ENCODE measurements at regions not wholly inside any gene's neighbourhood (a gene's known extent, or its start where the extent isn't known, plus 50 kb on each side); places are given as distances from the start of the nearest gene placed in this dataset.

- in situ Hi-C loops (cut with HindIII; ENCODE audit: low sequenced_read_pairs): no loop called here
These were observed 51.8 kb upstream of the ANKRD34C start for GRCh38 chr15:79230766-79231165.

- in situ Hi-C loops (cut with HindIII; ENCODE audit: low sequenced_read_pairs): no loop called here
These were observed 59.7 kb upstream of the ANKRD34C start for GRCh38 chr15:79222808-79223207.

- in situ Hi-C loops (cut with HindIII; ENCODE audit: low sequenced_read_pairs): no loop called here
These were observed 60.8 kb upstream of the ANKRD34C start for GRCh38 chr15:79221696-79222095.

GRCh38 chr15:79219393-79220056, 63.0 kb upstream of the ANKRD34C start:
- in situ Hi-C loops (cut with HindIII; ENCODE audit: low sequenced_read_pairs): no loop called here

GRCh38 chr15:79218588-79219200, 63.8 kb upstream of the ANKRD34C start:
- in situ Hi-C loops (cut with HindIII; ENCODE audit: low sequenced_read_pairs): no loop called here

- in situ Hi-C loops (cut with HindIII; ENCODE audit: low sequenced_read_pairs): no loop called here
These were observed 68.9 kb upstream of the ANKRD34C start for GRCh38 chr15:79213650-79214049.

GRCh38 chr15:79212589-79213157, 69.8 kb upstream of the ANKRD34C start:
- in situ Hi-C loops (cut with HindIII; ENCODE audit: low sequenced_read_pairs): no loop called here

GRCh38 chr15:79211481-79211880, 71.0 kb upstream of the ANKRD34C start:
- in situ Hi-C loops (cut with HindIII; ENCODE audit: low sequenced_read_pairs): no loop called here

- in situ Hi-C loops (cut with HindIII; ENCODE audit: low sequenced_read_pairs): no loop called here
These were observed 72.8 kb upstream of the ANKRD34C start for GRCh38 chr15:79209690-79210089.

GRCh38 chr15:79209116-79209515, 73.4 kb upstream of the ANKRD34C start:
- in situ Hi-C loops (cut with HindIII; ENCODE audit: low sequenced_read_pairs): no loop called here

- in situ Hi-C loops (cut with HindIII; ENCODE audit: low sequenced_read_pairs): no loop called here
These were observed 74.3 kb upstream of the ANKRD34C start for GRCh38 chr15:79208179-79208578.

- in situ Hi-C loops (cut with HindIII; ENCODE audit: low sequenced_read_pairs): no loop called here
These were observed 75.6 kb upstream of the ANKRD34C start for GRCh38 chr15:79206940-79207339.

- in situ Hi-C loops (cut with HindIII; ENCODE audit: low sequenced_read_pairs): no loop called here
These were observed 77.4 kb upstream of the ANKRD34C start for GRCh38 chr15:79204886-79205675.

- in situ Hi-C loops (cut with HindIII; ENCODE audit: low sequenced_read_pairs): no loop called here
These were observed 84.1 kb upstream of the ANKRD34C start for GRCh38 chr15:79198461-79198860.

GRCh38 chr15:79197285-79197684, 85.2 kb upstream of the ANKRD34C start:
- in situ Hi-C loops (cut with HindIII; ENCODE audit: low sequenced_read_pairs): no loop called here

- in situ Hi-C loops (cut with HindIII; ENCODE audit: low sequenced_read_pairs): no loop called here
These were observed 86.7 kb upstream of the ANKRD34C start for GRCh38 chr15:79195802-79196201.

- in situ Hi-C loops (cut with HindIII; ENCODE audit: low sequenced_read_pairs): no loop called here
These were observed 87.3 kb upstream of the ANKRD34C start for GRCh38 chr15:79195239-79195638.

- in situ Hi-C loops (cut with HindIII; ENCODE audit: low sequenced_read_pairs): no loop called here
These were observed 88.1 kb upstream of the ANKRD34C start for GRCh38 chr15:79194386-79194785.

GRCh38 chr15:79193549-79193948, 89.0 kb upstream of the ANKRD34C start:
- in situ Hi-C loops (cut with HindIII; ENCODE audit: low sequenced_read_pairs): no loop called here

GRCh38 chr15:79193103-79193502, 89.4 kb upstream of the ANKRD34C start:
- in situ Hi-C loops (cut with HindIII; ENCODE audit: low sequenced_read_pairs): no loop called here

- in situ Hi-C loops (cut with HindIII; ENCODE audit: low sequenced_read_pairs): no loop called here
These were observed 90.0 kb upstream of the ANKRD34C start for GRCh38 chr15:79192462-79193036.

Data from endothelial cell of hepatic sinusoid (primary cell).